ENCODE measurements at regions not wholly inside any gene's neighbourhood (a gene's known extent, or its start where the extent isn't known, plus 50 kb on each side); places are given as distances from the start of the nearest gene placed in this dataset.

GRCh38 chr3:145727476-145727875, 433.5 kb downstream of the PLOD2 start:
- TF ChIP-seq POLR2A (IDR thresholded peaks at IDR 0.05): no peak
- no peak for TF ChIP-seq POLR2AphosphoS5 (IDR thresholded peaks at IDR 0.05)

Measured in breast epithelium (tissue), 3 donors.